ENCODE measurements at regions not wholly inside any gene's neighbourhood (a gene's known extent, or its start where the extent isn't known, plus 50 kb on each side); places are given as distances from the start of the nearest gene placed in this dataset.

DNA sequence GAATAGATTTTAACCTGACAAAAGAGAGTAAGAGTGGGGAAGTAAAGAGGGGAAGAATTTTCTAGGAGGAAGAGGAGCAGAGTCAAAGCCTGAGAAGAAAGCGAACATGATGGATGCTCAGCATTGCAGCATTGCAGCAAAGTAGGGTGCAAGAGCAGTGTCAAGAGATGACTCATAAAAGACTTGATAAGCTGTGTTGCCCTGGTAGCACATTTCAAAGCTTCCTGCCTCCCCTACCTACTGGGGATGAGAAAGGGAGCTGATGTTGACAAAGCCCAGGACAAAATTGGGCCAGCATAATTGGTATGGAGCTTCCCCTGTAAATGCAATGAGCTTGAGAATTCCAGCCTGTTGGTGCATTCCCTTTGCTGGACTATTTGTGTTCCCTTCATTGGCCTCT is 121.6 kb upstream of the ST8SIA2 start:
- BruUV-seq (replicated peaks), result no TSS peak
- no peak for TF ChIP-seq EZH2 (IDR thresholded peaks at IDR 0.05; ENCODE audit: low read depth)
- TF ChIP-seq, protein P1, sequence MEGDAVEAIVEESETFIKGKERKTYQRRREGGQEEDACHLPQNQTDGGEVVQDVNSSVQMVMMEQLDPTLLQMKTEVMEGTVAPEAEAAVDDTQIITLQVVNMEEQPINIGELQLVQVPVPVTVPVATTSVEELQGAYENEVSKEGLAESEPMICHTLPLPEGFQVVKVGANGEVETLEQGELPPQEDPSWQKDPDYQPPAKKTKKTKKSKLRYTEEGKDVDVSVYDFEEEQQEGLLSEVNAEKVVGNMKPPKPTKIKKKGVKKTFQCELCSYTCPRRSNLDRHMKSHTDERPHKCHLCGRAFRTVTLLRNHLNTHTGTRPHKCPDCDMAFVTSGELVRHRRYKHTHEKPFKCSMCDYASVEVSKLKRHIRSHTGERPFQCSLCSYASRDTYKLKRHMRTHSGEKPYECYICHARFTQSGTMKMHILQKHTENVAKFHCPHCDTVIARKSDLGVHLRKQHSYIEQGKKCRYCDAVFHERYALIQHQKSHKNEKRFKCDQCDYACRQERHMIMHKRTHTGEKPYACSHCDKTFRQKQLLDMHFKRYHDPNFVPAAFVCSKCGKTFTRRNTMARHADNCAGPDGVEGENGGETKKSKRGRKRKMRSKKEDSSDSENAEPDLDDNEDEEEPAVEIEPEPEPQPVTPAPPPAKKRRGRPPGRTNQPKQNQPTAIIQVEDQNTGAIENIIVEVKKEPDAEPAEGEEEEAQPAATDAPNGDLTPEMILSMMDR (conservative IDR thresholded peaks at IDR 0.05), result no peak

DNA sequence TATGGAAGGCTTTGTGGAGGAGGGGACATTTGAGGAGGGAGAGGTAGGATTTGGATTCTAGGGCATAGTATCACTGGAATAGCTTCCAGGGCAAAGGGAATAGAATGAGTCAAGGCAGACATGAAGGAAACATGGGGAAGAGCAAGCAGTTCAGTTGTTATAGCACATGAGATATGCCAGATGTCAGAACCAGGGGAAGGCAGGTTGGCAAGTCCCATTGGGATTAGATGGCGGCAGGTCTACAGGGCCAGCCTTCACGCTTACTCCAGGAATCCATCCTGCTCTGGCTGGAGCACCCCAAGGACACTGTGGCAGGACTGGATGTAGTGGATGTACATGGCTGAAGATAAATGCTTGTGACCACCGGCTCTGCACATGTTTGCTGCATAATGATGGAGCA is 120.4 kb upstream of the ST8SIA2 start:
- DNase-seq, result no peak
- H3K9me3 ChIP-seq (ENCODE audit: insufficient read depth, low read depth), result no peaks in the 10 kb centered on the region
- no peaks in the 10 kb centered on the region for H3K79me2 ChIP-seq (ENCODE audit: low read depth)
- no peak overlapping the region for H3K27ac ChIP-seq
- peaks cover 46% of the 10 kb centered on the region for H3K27me3 ChIP-seq (ENCODE audit: insufficient read depth, low read depth)
- CTCF ChIA-PET, result no interaction called here
- intact Hi-C loops (cut with micrococcal nuclease; ENCODE audit: unreplicated experiment), result no loop called here
- POLR2A ChIA-PET (ENCODE audit: unreplicated experiment), result no interaction called here
- H3K4me2 ChIP-seq, result no peak overlapping the region
- H2AFZ ChIP-seq, result no peak overlapping the region
- H3K4me1 ChIP-seq (replicated peaks; ENCODE audit: insufficient read depth), result no peaks in the 10 kb centered on the region
- no peaks in the 10 kb centered on the region for H3K36me3 ChIP-seq (ENCODE audit: low read depth)
- H3K4me3 ChIP-seq, result no peak overlapping the region
- H4K20me1 ChIP-seq (ENCODE audit: insufficient read depth), result no peaks in the 10 kb centered on the region
- TF ChIP-seq, protein P1 (conservative IDR thresholded peaks at IDR 0.05), result no peak
- no peak for TF ChIP-seq EZH2 (IDR thresholded peaks at IDR 0.05; ENCODE audit: low read depth)
- BruUV-seq (replicated peaks), result no TSS peak
- H3F3A ChIP-seq (ENCODE audit: insufficient read depth, low read depth), result no peaks in the 10 kb centered on the region
- H3K9me2 ChIP-seq (ENCODE audit: insufficient read depth), result no peaks in the 10 kb centered on the region

More for the DNA sequence above, 121.6 kb upstream of the ST8SIA2 start:
- DNase-seq, result no peak
- H3K4me3 ChIP-seq, result no peak overlapping the region
- H3K36me3 ChIP-seq (ENCODE audit: low read depth), result no peaks in the 10 kb centered on the region
- H3K9me2 ChIP-seq (ENCODE audit: insufficient read depth), result no peaks in the 10 kb centered on the region
- ChIA-PET POLR2A (ENCODE audit: unreplicated experiment) (no interaction called here), CTCF (no interaction called here)
- no peaks in the 10 kb centered on the region for H3K4me1 ChIP-seq (replicated peaks; ENCODE audit: insufficient read depth)
- no peak overlapping the region for H3K27ac ChIP-seq
- H3K4me2 ChIP-seq, result no peak overlapping the region
- H3K79me2 ChIP-seq (ENCODE audit: low read depth), result no peaks in the 10 kb centered on the region
- no peaks in the 10 kb centered on the region for H3K9me3 ChIP-seq (ENCODE audit: insufficient read depth, low read depth)
- H3F3A ChIP-seq (ENCODE audit: insufficient read depth, low read depth), result no peaks in the 10 kb centered on the region
- H2AFZ ChIP-seq, result no peak overlapping the region
- intact Hi-C loops (cut with micrococcal nuclease; ENCODE audit: unreplicated experiment), result no loop called here
- H4K20me1 ChIP-seq (ENCODE audit: insufficient read depth), result no peaks in the 10 kb centered on the region
- H3K27me3 ChIP-seq (ENCODE audit: insufficient read depth, low read depth), result peaks cover 55% of the 10 kb centered on the region

DNA sequence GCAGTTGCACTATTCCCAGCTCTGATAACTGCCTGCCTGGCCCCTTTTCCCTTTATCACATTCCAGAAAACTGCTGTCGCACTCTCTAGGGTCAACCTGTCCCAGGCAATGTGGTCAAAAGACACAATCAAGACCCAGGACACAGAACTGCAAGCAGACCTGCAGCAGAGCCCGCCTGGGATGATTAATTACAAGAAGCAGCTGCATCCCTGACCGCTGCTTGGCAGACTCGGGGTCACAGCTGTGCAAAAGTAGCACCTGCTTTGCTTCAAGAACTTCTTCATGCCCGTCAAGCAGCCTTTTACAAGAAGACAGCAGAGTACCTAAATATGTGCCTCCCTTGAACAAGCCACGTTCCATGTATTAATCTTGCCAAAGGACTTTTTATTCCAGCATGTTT is 120.0 kb upstream of the ST8SIA2 start:
- CTCF ChIA-PET, result no interaction called here
- H2AFZ ChIP-seq, result no peak overlapping the region

DNA sequence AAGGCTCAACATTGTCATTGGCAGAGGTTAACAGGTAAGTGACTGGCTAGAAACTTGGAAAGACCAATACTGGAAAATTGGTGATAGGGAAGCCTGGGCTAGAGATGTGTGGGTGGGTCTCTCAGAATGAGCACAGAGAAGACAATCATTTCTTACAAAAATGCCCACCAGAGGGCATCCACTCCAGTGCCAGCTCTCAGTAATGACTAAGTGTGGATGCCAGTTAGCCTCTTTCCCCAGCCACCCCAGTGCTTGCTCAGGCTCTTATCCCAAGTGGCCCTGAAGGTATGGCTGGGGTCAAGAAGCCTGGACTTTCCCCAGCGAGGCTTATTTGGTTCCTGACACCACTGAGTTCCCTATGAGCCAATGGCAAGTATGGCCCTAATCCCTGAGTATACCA is 115.9 kb upstream of the ST8SIA2 start:
- no peak for TF ChIP-seq EZH2 (IDR thresholded peaks at IDR 0.05; ENCODE audit: low read depth)
- TF ChIP-seq, protein P1 (conservative IDR thresholded peaks at IDR 0.05), result peak; percentile 56
- no peaks in the 10 kb centered on the region for H3K36me3 ChIP-seq (ENCODE audit: low read depth)
- no TSS peak for BruUV-seq (replicated peaks)
- H4K20me1 ChIP-seq (ENCODE audit: insufficient read depth), result no peaks in the 10 kb centered on the region
- CTCF ChIA-PET, result no interaction called here
- no peaks in the 10 kb centered on the region for H3K9me3 ChIP-seq (ENCODE audit: insufficient read depth, low read depth)
- no peak overlapping the region for H2AFZ ChIP-seq
- no peaks in the 10 kb centered on the region for H3F3A ChIP-seq (ENCODE audit: insufficient read depth, low read depth)
- POLR2A ChIA-PET (ENCODE audit: unreplicated experiment), result no interaction called here
- peak in 1 of 2 experiments; percentile 5 for DNase-seq
- no peak overlapping the region for H3K4me3 ChIP-seq
- no peak overlapping the region for H3K27ac ChIP-seq
- no peaks in the 10 kb centered on the region for H3K4me1 ChIP-seq (replicated peaks; ENCODE audit: insufficient read depth)
- no peaks in the 10 kb centered on the region for H3K9me2 ChIP-seq (ENCODE audit: insufficient read depth)
- intact Hi-C loops (cut with micrococcal nuclease; ENCODE audit: unreplicated experiment), result loop anchor here (1.0 kb wide), 1 partner anchor 438 kb away; no protein-coding TSS in a partner anchor
- no peaks in the 10 kb centered on the region for H3K79me2 ChIP-seq (ENCODE audit: low read depth)
- no peak overlapping the region for H3K4me2 ChIP-seq
- peaks cover 39% of the 10 kb centered on the region for H3K27me3 ChIP-seq (ENCODE audit: insufficient read depth, low read depth)

More for the DNA sequence above, 120.0 kb upstream of the ST8SIA2 start:
- no peak overlapping the region for H3K27ac ChIP-seq
- H3K27me3 ChIP-seq (ENCODE audit: insufficient read depth, low read depth), result peaks cover 46% of the 10 kb centered on the region
- no TSS peak for BruUV-seq (replicated peaks)
- no peaks in the 10 kb centered on the region for H3K4me1 ChIP-seq (replicated peaks; ENCODE audit: insufficient read depth)
- H3K4me2 ChIP-seq, result no peak overlapping the region
- no peak overlapping the region for H3K4me3 ChIP-seq
- no peaks in the 10 kb centered on the region for H3K79me2 ChIP-seq (ENCODE audit: low read depth)
- no peak for TF ChIP-seq EZH2 (IDR thresholded peaks at IDR 0.05; ENCODE audit: low read depth)
- intact Hi-C loops (cut with micrococcal nuclease; ENCODE audit: unreplicated experiment), result no loop called here
- H3K36me3 ChIP-seq (ENCODE audit: low read depth), result no peaks in the 10 kb centered on the region
- H4K20me1 ChIP-seq (ENCODE audit: insufficient read depth), result no peaks in the 10 kb centered on the region
- no peaks in the 10 kb centered on the region for H3F3A ChIP-seq (ENCODE audit: insufficient read depth, low read depth)
- DNase-seq, result no peak
- no peaks in the 10 kb centered on the region for H3K9me2 ChIP-seq (ENCODE audit: insufficient read depth)
- H3K9me3 ChIP-seq (ENCODE audit: insufficient read depth, low read depth), result no peaks in the 10 kb centered on the region
- POLR2A ChIA-PET (ENCODE audit: unreplicated experiment), result no interaction called here

All from PC-9 (cell line).